Fibroblast of villous mesenchyme (primary cell): ENCODE measurements at regions not wholly inside any gene's neighbourhood (a gene's known extent, or its start where the extent isn't known, plus 50 kb on each side); places are given as distances from the start of the nearest gene placed in this dataset.

Source experiments
- DNase-seq: peaks from one replicate; pipeline ENCODE4 v3.0.0-alpha.2; 2010; ENCODE audit warnings: low read depth
- H3K4me3 ChIP-seq: 2 replicates; pipeline ENCODE4 v1.5.1; 2011; ENCODE audit warnings: low read depth, mild to moderate bottlenecking, low read length
- TF ChIP-seq, protein P1 (sequence below): IDR thresholded peaks from 2 replicates; pipeline ENCODE4 v1.5.1; 2012; ENCODE audit warnings: low read depth, mild to moderate bottlenecking, low read length; ENCODE audit not compliant: insufficient read depth

DNA sequence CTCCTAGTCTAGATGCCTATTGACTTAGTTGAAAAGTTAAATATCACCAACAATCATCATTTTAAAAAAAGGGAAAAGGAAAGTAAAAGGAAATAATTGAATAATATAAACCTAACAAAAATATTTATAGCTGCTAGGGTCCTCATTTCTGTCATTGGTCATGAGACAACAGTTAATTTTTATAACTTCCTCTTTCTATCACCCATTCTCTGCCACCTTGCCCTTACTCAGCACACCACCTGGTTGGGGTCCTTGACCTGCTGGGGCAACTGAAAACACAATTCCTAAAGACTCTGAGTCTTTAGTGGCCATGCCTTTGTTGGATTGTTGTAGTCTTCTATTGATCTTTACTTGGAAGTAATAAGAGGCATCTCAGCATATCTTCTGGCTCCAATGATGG is 179.5 kb upstream of the MAST4 start:
- no peak overlapping the region for H3K4me3 ChIP-seq
- TF ChIP-seq, protein P1, sequence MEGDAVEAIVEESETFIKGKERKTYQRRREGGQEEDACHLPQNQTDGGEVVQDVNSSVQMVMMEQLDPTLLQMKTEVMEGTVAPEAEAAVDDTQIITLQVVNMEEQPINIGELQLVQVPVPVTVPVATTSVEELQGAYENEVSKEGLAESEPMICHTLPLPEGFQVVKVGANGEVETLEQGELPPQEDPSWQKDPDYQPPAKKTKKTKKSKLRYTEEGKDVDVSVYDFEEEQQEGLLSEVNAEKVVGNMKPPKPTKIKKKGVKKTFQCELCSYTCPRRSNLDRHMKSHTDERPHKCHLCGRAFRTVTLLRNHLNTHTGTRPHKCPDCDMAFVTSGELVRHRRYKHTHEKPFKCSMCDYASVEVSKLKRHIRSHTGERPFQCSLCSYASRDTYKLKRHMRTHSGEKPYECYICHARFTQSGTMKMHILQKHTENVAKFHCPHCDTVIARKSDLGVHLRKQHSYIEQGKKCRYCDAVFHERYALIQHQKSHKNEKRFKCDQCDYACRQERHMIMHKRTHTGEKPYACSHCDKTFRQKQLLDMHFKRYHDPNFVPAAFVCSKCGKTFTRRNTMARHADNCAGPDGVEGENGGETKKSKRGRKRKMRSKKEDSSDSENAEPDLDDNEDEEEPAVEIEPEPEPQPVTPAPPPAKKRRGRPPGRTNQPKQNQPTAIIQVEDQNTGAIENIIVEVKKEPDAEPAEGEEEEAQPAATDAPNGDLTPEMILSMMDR: no peak
- no peak for DNase-seq

DNA sequence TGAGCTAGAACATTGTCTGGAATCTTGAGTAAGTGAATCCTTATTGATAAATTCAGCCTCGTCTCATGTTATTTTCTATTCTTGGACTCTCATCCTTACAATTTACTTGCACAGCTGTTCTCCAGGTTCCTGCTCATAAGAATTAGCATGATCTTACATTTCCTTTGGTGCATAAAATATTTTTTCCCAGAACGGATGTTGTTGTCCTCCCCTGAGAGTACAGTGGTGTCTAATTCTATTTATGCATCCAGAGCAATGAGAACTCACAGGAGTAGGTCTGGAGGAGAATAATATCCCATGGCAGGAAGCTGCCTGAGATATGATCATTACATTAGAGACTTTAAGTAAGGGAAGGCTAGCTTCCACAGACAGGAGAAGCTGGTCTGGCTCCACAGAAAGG is 178.4 kb upstream of the MAST4 start:
- H3K4me3 ChIP-seq: no peak overlapping the region
- TF ChIP-seq, protein P1: no peak
- DNase-seq: no peak

DNA sequence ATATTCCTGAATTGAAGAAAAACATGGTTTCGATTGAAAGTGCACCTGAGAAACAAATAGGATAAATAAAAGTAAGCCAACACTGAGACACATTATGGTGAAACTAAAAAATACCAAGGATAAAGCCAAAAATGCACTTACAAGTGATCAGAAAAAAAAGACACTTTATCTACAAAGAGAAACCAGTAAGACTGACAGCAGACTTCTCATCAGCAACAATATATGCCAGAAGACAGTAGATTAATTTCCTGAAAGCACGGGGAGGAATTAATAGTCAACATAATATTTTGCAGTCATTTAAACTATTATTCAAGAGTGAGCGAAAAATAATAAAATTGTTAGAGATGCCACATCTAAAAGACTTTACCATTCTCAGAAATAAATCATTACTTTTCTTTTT is 172.7 kb upstream of the MAST4 start:
- H3K4me3 ChIP-seq: no peak overlapping the region
- DNase-seq: no peak
- TF ChIP-seq, protein P1: no peak

DNA sequence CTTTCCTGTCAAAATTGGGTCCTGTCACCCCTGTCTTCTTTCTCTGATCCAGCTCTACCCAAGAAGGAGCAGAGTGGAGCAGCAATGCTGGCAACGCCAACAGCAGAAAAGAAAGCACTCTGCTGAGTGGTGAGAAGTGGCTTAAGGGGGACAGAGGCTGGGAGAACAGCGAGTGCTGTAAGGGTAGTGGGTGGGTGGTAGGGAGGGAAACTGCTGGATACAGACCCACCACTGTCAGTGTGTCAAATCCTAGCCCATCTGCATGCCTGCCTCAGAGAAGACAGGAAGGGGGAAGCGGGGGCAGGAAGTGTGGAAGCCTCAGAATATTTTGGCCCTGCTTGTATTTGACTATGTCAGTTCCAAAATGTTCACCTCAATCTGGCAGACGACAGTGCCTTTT is 170.4 kb upstream of the MAST4 start:
- TF ChIP-seq, protein P1: no peak
- no peak overlapping the region for H3K4me3 ChIP-seq
- DNase-seq: no peak

DNA sequence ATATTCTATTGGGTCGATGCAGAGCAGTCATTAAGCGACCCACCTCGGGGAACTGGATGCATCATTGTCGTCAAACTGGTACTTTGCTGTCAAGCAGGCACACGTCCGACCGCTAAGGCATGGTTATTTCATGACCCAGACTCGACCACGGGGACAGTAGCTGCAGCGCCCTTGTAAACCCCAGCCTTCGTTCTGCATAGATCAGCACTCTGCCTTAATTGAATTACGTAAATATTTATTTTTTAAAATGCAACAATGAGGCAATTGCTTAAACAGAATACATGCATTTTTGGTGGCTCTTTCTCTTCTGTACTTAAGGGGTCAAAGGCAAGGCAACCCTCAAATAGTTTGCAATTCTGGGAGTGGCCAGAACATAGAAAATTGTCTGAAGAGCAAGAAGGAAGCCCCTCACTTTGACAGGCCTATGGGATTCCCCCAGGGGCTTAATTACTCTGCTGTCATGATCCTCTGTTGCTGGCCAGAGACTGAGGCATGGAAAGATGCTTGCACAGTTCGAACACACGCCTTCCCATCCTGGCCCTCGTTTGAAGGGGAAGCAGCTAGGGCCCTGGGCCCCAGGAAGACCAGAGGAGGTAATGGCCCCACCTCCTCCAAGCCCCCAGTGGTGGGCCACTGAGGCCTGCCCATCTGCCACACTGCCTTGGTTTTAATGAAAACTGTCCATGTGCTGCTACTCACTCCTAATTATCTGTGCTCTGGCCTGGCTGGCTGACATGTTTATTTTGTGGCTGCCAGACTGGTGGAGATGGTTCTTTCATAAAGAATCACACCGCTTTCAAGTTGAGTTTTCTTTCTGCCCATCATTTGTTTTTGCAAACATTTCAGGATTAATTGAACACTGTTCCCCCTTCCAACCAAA is 169.7 kb upstream of the MAST4 start:
- no peak overlapping the region for H3K4me3 ChIP-seq
- no peak for DNase-seq
- TF ChIP-seq, protein P1: no peak

DNA sequence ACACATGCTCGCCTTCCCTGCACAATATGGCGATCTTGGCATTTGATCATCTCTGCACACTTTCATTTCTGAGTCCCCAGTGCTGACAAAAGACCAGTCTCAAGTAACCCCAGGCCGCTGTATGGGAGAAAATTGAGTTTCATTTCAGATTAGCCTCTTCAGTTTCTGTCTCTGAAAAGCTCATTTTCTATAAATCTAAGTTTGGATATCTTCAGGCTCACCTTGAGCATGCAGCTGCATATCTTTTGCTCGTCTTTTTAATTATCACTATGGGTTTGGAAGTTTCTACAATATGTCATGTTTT is 169.1 kb upstream of the MAST4 start:
- no peak overlapping the region for H3K4me3 ChIP-seq
- DNase-seq: no peak
- TF ChIP-seq, protein P1: no peak

DNA sequence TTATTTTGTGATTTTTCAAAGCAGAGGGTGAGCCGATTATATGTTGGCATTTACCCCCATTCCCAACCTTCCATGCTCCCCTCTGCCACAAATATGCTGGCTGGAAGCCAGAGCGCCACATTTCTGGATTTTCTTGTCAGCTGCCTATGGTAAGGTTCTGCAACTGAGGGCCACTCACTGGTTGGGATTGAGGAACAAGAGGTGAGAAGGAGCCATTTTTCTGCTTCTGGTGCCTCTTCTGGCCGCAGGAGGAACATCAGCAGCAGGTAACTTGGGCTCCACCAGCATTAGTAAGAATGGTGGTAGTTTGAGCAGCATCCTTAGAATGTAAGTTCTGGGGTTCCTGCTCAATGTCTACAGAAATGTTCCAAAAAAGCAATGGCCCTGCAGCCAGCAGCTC is 159.5 kb upstream of the MAST4 start:
- DNase-seq: no peak
- no peak overlapping the region for H3K4me3 ChIP-seq
- TF ChIP-seq, protein P1: no peak
